ENCODE measurements at regions not wholly inside any gene's neighbourhood (a gene's known extent, or its start where the extent isn't known, plus 50 kb on each side); places are given as distances from the start of the nearest gene placed in this dataset.

DNA sequence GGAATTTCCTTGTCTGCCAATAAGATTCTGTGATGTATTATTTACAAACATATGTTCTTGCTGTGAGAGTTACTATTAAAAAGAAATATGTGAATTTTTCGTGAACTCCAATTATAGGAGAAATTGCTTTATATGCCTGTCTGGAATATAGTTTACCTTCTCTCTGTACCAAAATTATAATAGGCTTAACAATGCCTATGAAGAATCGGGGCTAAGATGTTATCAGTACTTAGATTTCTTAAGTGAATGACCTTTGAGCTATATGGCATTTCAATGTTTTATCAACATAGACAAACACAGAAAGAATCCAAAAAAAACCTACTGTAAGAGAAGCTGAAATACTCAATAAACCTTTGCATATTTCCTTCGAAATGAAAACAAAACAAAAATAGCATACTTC is 323.1 kb upstream of the ADAMTS5 start:
- Histone ChIP-seq H3K27me3 (replicated peaks; ENCODE audit: control insufficient read depth, insufficient read depth, low read length) (no peaks in the 10 kb centered on the region), H3K4me3 (replicated peaks; ENCODE audit: low read depth, low read length) (no peak overlapping the region), H3K36me3 (ENCODE audit: control insufficient read depth, insufficient read depth, low read length) (no peaks in the 10 kb centered on the region)
- TF ChIP-seq, protein P1, sequence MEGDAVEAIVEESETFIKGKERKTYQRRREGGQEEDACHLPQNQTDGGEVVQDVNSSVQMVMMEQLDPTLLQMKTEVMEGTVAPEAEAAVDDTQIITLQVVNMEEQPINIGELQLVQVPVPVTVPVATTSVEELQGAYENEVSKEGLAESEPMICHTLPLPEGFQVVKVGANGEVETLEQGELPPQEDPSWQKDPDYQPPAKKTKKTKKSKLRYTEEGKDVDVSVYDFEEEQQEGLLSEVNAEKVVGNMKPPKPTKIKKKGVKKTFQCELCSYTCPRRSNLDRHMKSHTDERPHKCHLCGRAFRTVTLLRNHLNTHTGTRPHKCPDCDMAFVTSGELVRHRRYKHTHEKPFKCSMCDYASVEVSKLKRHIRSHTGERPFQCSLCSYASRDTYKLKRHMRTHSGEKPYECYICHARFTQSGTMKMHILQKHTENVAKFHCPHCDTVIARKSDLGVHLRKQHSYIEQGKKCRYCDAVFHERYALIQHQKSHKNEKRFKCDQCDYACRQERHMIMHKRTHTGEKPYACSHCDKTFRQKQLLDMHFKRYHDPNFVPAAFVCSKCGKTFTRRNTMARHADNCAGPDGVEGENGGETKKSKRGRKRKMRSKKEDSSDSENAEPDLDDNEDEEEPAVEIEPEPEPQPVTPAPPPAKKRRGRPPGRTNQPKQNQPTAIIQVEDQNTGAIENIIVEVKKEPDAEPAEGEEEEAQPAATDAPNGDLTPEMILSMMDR (IDR thresholded peaks at IDR 0.05; ENCODE audit: insufficient read depth, low read length, poor library complexity, severe bottlenecking): no peak
- no peak for DNase-seq (ENCODE audit: extremely low read depth, insufficient read length)

- no peak for DNase-seq (ENCODE audit: extremely low read depth, insufficient read length)
- no peaks in the 10 kb centered on the region for H3K36me3 ChIP-seq (ENCODE audit: control insufficient read depth, insufficient read depth, low read length)
- TF ChIP-seq, protein P1 (IDR thresholded peaks at IDR 0.05; ENCODE audit: insufficient read depth, low read length, poor library complexity, severe bottlenecking): no peak
- no peaks in the 10 kb centered on the region for H3K27me3 ChIP-seq (replicated peaks; ENCODE audit: control insufficient read depth, insufficient read depth, low read length)
- no peak overlapping the region for H3K4me3 ChIP-seq (replicated peaks; ENCODE audit: low read depth, low read length)
Observed at GRCh38 chr21:27286760-27287159, 319.9 kb upstream of the ADAMTS5 start.

DNA sequence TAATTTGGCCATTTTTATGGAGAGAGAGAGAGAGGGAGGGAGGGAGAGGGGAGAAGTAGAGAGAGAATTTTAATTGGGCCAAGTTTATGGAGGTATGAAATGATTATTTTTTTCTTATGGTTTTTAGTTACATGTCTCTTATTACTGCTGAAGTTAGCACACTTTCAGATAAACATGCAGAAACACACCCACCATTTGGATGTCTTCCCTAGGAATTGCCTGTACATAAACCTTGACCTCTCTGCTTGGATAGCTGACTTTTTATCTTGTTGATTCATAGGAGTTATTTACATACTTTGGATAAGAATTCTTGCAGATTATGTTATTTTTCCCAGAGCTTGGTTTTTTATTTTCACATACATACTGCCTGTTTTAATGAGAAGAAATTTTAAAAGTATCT is 310.2 kb upstream of the ADAMTS5 start:
- H3K27me3 ChIP-seq (replicated peaks; ENCODE audit: control insufficient read depth, insufficient read depth, low read length): no peaks in the 10 kb centered on the region
- TF ChIP-seq, protein P1 (IDR thresholded peaks at IDR 0.05; ENCODE audit: insufficient read depth, low read length, poor library complexity, severe bottlenecking): no peak
- DNase-seq (ENCODE audit: extremely low read depth, insufficient read length): no peak
- H3K36me3 ChIP-seq (ENCODE audit: control insufficient read depth, insufficient read depth, low read length): no peaks in the 10 kb centered on the region
- no peak overlapping the region for H3K4me3 ChIP-seq (replicated peaks; ENCODE audit: low read depth, low read length)

DNA sequence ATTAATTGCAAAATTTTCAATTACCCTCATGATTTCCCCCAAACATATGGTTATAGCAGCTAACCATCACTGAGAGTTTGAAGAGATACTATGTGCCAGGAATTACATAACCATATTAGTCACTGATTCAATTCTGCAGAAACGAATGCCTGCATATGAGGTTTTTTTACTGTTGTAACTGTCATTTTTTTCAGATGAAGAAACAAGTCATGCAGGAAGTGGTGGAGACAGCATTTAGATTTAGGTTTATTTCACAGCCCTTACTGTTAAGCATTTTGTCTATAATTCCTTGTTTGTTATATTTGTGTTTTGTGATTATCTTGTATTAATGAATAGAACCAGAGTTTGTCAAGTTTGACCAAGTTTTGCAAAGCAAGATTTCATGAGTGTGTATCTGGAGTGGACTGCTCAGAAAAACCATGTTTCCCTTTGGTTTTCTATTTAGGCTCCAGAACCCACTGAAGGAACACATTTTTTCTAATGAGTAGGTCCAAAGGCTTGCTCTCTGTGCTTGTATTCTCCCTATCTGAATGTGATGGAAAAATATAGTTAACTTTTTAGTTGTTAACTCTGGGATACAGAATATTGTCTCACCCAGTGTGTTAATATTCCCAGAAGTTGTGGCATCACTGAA is 308.5 kb upstream of the ADAMTS5 start:
- Histone ChIP-seq H3K27me3 (replicated peaks; ENCODE audit: control insufficient read depth, insufficient read depth, low read length) (no peaks in the 10 kb centered on the region), H3K36me3 (ENCODE audit: control insufficient read depth, insufficient read depth, low read length) (no peaks in the 10 kb centered on the region), H3K4me3 (replicated peaks; ENCODE audit: low read depth, low read length) (no peak overlapping the region)
- TF ChIP-seq, protein P1 (IDR thresholded peaks at IDR 0.05; ENCODE audit: insufficient read depth, low read length, poor library complexity, severe bottlenecking): no peak
- DNase-seq (ENCODE audit: extremely low read depth, insufficient read length): no peak

GRCh38 chr21:27269644-27270043 is 302.8 kb upstream of the ADAMTS5 start:
- no peaks in the 10 kb centered on the region for H3K36me3 ChIP-seq (ENCODE audit: control insufficient read depth, insufficient read depth, low read length)
- no peak for DNase-seq (ENCODE audit: extremely low read depth, insufficient read length)
- TF ChIP-seq, protein P1 (IDR thresholded peaks at IDR 0.05; ENCODE audit: insufficient read depth, low read length, poor library complexity, severe bottlenecking): no peak
- H3K4me3 ChIP-seq (replicated peaks; ENCODE audit: low read depth, low read length): no peak overlapping the region
- H3K27me3 ChIP-seq (replicated peaks; ENCODE audit: control insufficient read depth, insufficient read depth, low read length): no peaks in the 10 kb centered on the region

- H3K27me3 ChIP-seq (replicated peaks; ENCODE audit: control insufficient read depth, insufficient read depth, low read length): no peaks in the 10 kb centered on the region
- TF ChIP-seq, protein P1 (IDR thresholded peaks at IDR 0.05; ENCODE audit: insufficient read depth, low read length, poor library complexity, severe bottlenecking): no peak
- no peak for DNase-seq (ENCODE audit: extremely low read depth, insufficient read length)
- no peaks in the 10 kb centered on the region for H3K36me3 ChIP-seq (ENCODE audit: control insufficient read depth, insufficient read depth, low read length)
- no peak overlapping the region for H3K4me3 ChIP-seq (replicated peaks; ENCODE audit: low read depth, low read length)
Observed at GRCh38 chr21:27268290-27268689, 301.4 kb upstream of the ADAMTS5 start.
